Breast epithelium (tissue), 3 donors: ENCODE measurements at regions not wholly inside any gene's neighbourhood (a gene's known extent, or its start where the extent isn't known, plus 50 kb on each side); places are given as distances from the start of the nearest gene placed in this dataset.

Source experiments
- POLR2A ChIP-seq: fragments of 450-650 bp; IDR thresholded peaks from one replicate; pipeline ENCODE4 v1.6.1; 2016; ENCODE audit warnings: antibody characterized with exemption, mild to moderate bottlenecking, moderate library complexity
- TF ChIP-seq, protein P1 (sequence below), 3 donors: fragments of 450-650 bp; IDR thresholded peaks; one replicate each; pipeline ENCODE4 v1.5.1; 2016 to 2017; ENCODE audit warnings: antibody characterized with exemption in 3 of 3, mild to moderate bottlenecking in 3 of 3, moderate library complexity in 3 of 3

DNA sequence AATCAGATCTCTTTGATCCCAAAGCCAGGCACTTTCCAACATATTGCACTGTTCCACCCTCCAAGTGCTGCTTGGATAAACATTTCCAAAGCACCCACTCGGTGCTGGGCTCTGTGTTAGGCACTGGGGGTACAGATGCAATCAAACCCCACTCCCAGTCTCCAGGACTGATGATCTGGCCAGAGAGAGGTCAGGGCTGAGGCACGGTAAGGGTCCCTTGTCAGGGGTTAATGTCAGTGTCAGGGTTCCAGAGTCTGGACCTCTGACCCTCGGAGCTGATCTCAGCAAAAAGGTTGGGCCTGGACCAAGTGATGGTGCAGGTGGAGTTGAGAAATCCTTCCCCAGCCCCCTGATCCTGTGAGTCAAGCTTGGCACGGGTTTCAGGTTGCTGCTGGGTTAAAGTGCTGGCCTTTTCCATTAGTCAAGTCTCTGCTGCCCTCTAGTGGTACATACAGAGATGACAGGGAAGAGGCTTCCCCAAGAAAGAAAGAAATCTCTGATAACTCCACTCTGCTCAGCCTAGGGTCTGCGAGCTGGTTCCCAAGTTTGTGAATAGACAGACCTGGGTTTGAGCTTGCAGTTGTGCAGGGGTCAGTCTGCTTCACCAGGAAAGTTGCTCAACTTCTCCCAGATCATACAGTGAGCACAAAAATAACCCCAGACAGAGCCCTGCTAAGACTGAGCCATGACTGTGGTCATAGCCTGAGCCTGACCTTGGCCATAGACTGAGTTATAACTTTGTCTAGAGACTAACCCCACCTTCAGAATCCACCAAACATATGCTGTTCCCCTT, 74.6 kb downstream of the DMRTA2 start:
- TF ChIP-seq, protein P1, sequence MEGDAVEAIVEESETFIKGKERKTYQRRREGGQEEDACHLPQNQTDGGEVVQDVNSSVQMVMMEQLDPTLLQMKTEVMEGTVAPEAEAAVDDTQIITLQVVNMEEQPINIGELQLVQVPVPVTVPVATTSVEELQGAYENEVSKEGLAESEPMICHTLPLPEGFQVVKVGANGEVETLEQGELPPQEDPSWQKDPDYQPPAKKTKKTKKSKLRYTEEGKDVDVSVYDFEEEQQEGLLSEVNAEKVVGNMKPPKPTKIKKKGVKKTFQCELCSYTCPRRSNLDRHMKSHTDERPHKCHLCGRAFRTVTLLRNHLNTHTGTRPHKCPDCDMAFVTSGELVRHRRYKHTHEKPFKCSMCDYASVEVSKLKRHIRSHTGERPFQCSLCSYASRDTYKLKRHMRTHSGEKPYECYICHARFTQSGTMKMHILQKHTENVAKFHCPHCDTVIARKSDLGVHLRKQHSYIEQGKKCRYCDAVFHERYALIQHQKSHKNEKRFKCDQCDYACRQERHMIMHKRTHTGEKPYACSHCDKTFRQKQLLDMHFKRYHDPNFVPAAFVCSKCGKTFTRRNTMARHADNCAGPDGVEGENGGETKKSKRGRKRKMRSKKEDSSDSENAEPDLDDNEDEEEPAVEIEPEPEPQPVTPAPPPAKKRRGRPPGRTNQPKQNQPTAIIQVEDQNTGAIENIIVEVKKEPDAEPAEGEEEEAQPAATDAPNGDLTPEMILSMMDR (IDR thresholded peaks at IDR 0.05) = peak; percentile 57 to 70 (median 67)
- TF ChIP-seq POLR2A = no peak
